HCT116 (cell line): ENCODE measurements at regions not wholly inside any gene's neighbourhood (a gene's known extent, or its start where the extent isn't known, plus 50 kb on each side); places are given as distances from the start of the nearest gene placed in this dataset.

Experiments used
- CBX3 ChIP-seq: IDR thresholded peaks from 2 replicates; pipeline ENCODE4 v1.6.1; 2012; ENCODE audit warnings: low read depth
- CEBPB ChIP-seq: IDR thresholded peaks from 2 replicates; pipeline ENCODE4 v1.6.1; 2012; ENCODE audit warnings: low read depth
- EZH2 ChIP-seq: fragments of 200-600 bp; sonication (generic); IDR thresholded peaks from 2 replicates; pipeline ENCODE4 v1.6.1; 2017; ENCODE audit warnings: antibody characterized with exemption, mixed run types
- EZH2phosphoT487 ChIP-seq: fragments of 200-600 bp; IDR thresholded peaks from 2 replicates; pipeline ENCODE4 v1.6.1; 2018; ENCODE audit warnings: antibody characterized with exemption, borderline replicate concordance
- FOSL1 ChIP-seq: IDR thresholded peaks from 2 replicates; pipeline ENCODE4 v1.6.1; 2012; ENCODE audit warnings: low read depth
- POLR2A ChIP-seq: IDR thresholded peaks from 2 replicates; pipeline ENCODE4 v1.7.0; 2011; ENCODE audit warnings: borderline replicate concordance; ENCODE audit not compliant: insufficient read depth, insufficient read length; ENCODE audit errors: extremely low read depth
- POLR2AphosphoS5 ChIP-seq: IDR thresholded peaks from 2 replicates; pipeline ENCODE4 v1.6.1; 2011; ENCODE audit warnings: mild to moderate bottlenecking, low read depth, low read length, moderate library complexity
- SP1 ChIP-seq: IDR thresholded peaks from 2 replicates; pipeline ENCODE4 v1.6.1; 2012; ENCODE audit warnings: low read depth
- YY1 ChIP-seq: IDR thresholded peaks from 2 replicates; pipeline ENCODE4 v1.6.1; 2011; ENCODE audit warnings: low read length, low read depth, moderate library complexity, mild to moderate bottlenecking; ENCODE audit not compliant: insufficient replicate concordance; ENCODE audit errors: extremely low read depth
- ZFX ChIP-seq: fragments of 450-650 bp; IDR thresholded peaks from 2 replicates; pipeline ENCODE4 v1.6.1; 2017
- TF ChIP-seq, protein P1 (sequence below), 3 experiments: fragments of 200-600 bp in 1 of 3; sonication (generic) in 1 of 3; IDR thresholded peaks in 2 of 3; conservative IDR thresholded peaks in 1 of 3; 2 replicates each; pipeline ENCODE4 v1.5.1; 2012 to 2017; ENCODE audit warnings: low read depth in 2 of 3, low read length in 2 of 3, antibody characterized with exemption in 1 of 3, borderline replicate concordance in 1 of 3, control low read depth in 1 of 3, mild to moderate bottlenecking in 1 of 3, mixed read lengths in 1 of 3, mixed run types in 1 of 3, moderate library complexity in 1 of 3; ENCODE audit not compliant: insufficient read depth in 1 of 3
- TF ChIP-seq, protein P2 (sequence below): IDR thresholded peaks from 2 replicates; pipeline ENCODE4 v1.6.1; 2011; ENCODE audit warnings: mild to moderate bottlenecking, low read length, moderate library complexity; ENCODE audit not compliant: insufficient replicate concordance; ENCODE audit errors: extremely low read depth
- TF ChIP-seq, protein P3 (sequence below): IDR thresholded peaks from 2 replicates; pipeline ENCODE4 v1.6.1; 2012

DNA sequence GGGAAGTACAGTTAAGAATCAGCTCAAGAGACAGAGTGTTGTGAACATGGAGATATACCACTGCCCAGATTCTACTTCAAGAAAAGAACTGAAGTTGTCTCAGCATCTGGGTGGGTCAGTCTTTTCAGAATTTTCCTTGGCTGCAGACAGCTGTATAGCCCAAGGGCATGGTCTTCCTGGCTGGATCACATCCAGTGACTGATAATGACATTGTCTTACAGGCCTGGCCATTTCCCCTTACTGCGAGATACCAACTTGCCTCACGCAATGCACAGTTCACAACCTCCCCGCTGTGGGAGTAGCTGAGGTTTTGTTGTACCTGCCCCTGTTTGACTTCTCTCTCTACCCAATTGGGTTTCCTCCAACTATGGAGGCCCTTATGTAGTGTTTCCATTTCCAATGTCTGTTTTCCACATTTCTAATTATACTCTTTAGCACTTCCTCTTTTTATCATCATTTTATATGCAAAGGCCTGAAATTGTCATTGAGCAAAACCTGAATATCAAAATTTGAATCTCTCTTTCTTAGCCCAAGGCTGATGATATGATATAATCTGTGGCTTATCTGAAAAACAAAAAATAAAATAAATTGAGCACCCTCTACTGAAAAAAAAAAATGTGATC lies 209.1 kb downstream of the NAF1 start:
- no peak for TF ChIP-seq ZFX
- TF ChIP-seq, protein P1, sequence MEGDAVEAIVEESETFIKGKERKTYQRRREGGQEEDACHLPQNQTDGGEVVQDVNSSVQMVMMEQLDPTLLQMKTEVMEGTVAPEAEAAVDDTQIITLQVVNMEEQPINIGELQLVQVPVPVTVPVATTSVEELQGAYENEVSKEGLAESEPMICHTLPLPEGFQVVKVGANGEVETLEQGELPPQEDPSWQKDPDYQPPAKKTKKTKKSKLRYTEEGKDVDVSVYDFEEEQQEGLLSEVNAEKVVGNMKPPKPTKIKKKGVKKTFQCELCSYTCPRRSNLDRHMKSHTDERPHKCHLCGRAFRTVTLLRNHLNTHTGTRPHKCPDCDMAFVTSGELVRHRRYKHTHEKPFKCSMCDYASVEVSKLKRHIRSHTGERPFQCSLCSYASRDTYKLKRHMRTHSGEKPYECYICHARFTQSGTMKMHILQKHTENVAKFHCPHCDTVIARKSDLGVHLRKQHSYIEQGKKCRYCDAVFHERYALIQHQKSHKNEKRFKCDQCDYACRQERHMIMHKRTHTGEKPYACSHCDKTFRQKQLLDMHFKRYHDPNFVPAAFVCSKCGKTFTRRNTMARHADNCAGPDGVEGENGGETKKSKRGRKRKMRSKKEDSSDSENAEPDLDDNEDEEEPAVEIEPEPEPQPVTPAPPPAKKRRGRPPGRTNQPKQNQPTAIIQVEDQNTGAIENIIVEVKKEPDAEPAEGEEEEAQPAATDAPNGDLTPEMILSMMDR (IDR thresholded peaks at IDR 0.05 in 2 of 3, conservative IDR thresholded peaks at IDR 0.05 in 1 of 3; ENCODE audit: borderline replicate concordance in 1 of 3, insufficient read depth in 1 of 3, low read depth in 2 of 3, low read length in 2 of 3) = no peak
- no peak for TF ChIP-seq POLR2A
- TF ChIP-seq, protein P2, sequence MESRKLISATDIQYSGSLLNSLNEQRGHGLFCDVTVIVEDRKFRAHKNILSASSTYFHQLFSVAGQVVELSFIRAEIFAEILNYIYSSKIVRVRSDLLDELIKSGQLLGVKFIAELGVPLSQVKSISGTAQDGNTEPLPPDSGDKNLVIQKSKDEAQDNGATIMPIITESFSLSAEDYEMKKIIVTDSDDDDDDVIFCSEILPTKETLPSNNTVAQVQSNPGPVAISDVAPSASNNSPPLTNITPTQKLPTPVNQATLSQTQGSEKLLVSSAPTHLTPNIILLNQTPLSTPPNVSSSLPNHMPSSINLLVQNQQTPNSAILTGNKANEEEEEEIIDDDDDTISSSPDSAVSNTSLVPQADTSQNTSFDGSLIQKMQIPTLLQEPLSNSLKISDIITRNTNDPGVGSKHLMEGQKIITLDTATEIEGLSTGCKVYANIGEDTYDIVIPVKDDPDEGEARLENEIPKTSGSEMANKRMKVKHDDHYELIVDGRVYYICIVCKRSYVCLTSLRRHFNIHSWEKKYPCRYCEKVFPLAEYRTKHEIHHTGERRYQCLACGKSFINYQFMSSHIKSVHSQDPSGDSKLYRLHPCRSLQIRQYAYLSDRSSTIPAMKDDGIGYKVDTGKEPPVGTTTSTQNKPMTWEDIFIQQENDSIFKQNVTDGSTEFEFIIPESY = no peak
- TF ChIP-seq POLR2AphosphoS5 = no peak
- TF ChIP-seq, protein P3, sequence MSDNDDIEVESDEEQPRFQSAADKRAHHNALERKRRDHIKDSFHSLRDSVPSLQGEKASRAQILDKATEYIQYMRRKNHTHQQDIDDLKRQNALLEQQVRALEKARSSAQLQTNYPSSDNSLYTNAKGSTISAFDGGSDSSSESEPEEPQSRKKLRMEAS = no peak
- TF ChIP-seq EZH2 = no peak
- TF ChIP-seq SP1 = no peak
- TF ChIP-seq EZH2phosphoT487 = no peak
- TF ChIP-seq FOSL1 = no peak
- no peak for TF ChIP-seq CBX3
- TF ChIP-seq CEBPB = no peak
- TF ChIP-seq YY1 = no peak
